ENCODE measurements at regions not wholly inside any gene's neighbourhood (a gene's known extent, or its start where the extent isn't known, plus 50 kb on each side); places are given as distances from the start of the nearest gene placed in this dataset.
A peak's percentile ranks its signal among the peaks of the same experiment; 100 is the strongest.

GRCh38 chr2:181810823-181811695, 80.5 kb upstream of the ITPRID2 start:
- Histone ChIP-seq H3K36me3 (no peaks in the 10 kb centered on the region), H3K27ac (peak overlapping the region; percentile 30 to 74 (median 54)), H3K4me1 (peaks cover 0 to 31% (median 0%) of the 10 kb centered on the region in 4 donors), H3K4me3 (no peak overlapping the region), H3K27me3 (no peaks in the 10 kb centered on the region), H3K9me3 (no peaks in the 10 kb centered on the region)
- no peak for DNase-seq (ENCODE audit: low spot score in 2 of 2)
- WGBS, 2 donors: 36 to 43% methylated on average over 9 of the region's 9 CpGs
- TF ChIP-seq CTCF (IDR thresholded peaks at IDR 0.05) (no peak), EP300 (IDR thresholded peaks at IDR 0.05) (peak in 1 of 2 donors; percentile 60), POLR2A (IDR thresholded peaks at IDR 0.05) (no peak)

- Histone ChIP-seq H3K4me3 (no peak overlapping the region), H3K27ac (peak overlapping the region in 1 of 4 donors; percentile 74), H3K36me3 (no peaks in the 10 kb centered on the region), H3K4me1 (peaks cover 0 to 26% (median 0%) of the 10 kb centered on the region in 4 donors), H3K9me3 (no peaks in the 10 kb centered on the region), H3K27me3 (no peaks in the 10 kb centered on the region)
- WGBS, 2 donors: 75 to 88% methylated on average over 2 of the region's 2 CpGs
- TF ChIP-seq CTCF (IDR thresholded peaks at IDR 0.05): no peak
- TF ChIP-seq POLR2A (IDR thresholded peaks at IDR 0.05): no peak
- no peak for TF ChIP-seq EP300 (IDR thresholded peaks at IDR 0.05)
- no peak for DNase-seq (ENCODE audit: low spot score in 2 of 2)
Observed at GRCh38 chr2:181812106-181812743, 79.3 kb upstream of the ITPRID2 start.

- Histone ChIP-seq H3K27ac (no peak overlapping the region), H3K27me3 (no peaks in the 10 kb centered on the region), H3K9me3 (no peaks in the 10 kb centered on the region), H3K4me3 (no peak overlapping the region), H3K36me3 (no peaks in the 10 kb centered on the region), H3K4me1 (peaks cover 0 to 29% (median 3%) of the 10 kb centered on the region in 4 donors)
- DNase-seq (ENCODE audit: low spot score in 2 of 2): peak in 1 of 2 donors; percentile 18
- 65 to 75% methylated on average over 3 of the region's 3 CpGs for WGBS, 2 donors
- TF ChIP-seq CTCF (IDR thresholded peaks at IDR 0.05): no peak
- no peak for TF ChIP-seq EP300 (IDR thresholded peaks at IDR 0.05)
- TF ChIP-seq POLR2A (IDR thresholded peaks at IDR 0.05): no peak
Observed at GRCh38 chr2:181814057-181814491, 77.5 kb upstream of the ITPRID2 start.

- no peak overlapping the region for H3K4me3 ChIP-seq
- peaks cover 0 to 6% (median 3%) of the 10 kb centered on the region in 4 donors for H3K4me1 ChIP-seq
- no peaks in the 10 kb centered on the region for H3K36me3 ChIP-seq
- no peak for DNase-seq (ENCODE audit: low spot score in 2 of 2)
- no peak overlapping the region for H3K27ac ChIP-seq
- no peaks in the 10 kb centered on the region for H3K27me3 ChIP-seq
- TF ChIP-seq CTCF (IDR thresholded peaks at IDR 0.05) (no peak), POLR2A (IDR thresholded peaks at IDR 0.05) (no peak), EP300 (IDR thresholded peaks at IDR 0.05) (no peak)
- no peaks in the 10 kb centered on the region for H3K9me3 ChIP-seq
Observed at GRCh38 chr2:181817509-181817908, 74.0 kb upstream of the ITPRID2 start.

All from tibial nerve (tissue), 4 donors.